PC-9 (cell line): ENCODE measurements at regions not wholly inside any gene's neighbourhood (a gene's known extent, or its start where the extent isn't known, plus 50 kb on each side); places are given as distances from the start of the nearest gene placed in this dataset.

Experiments used
- BruUV-seq: library from RNA; stranded (reverse); fragments of 400-500 nt; replicated peaks from 2 replicates; lab custom pipeline; 2021; lab: Mats Ljungman, UMichigan
- CTCF ChIA-PET: fragments of 300-600 bp; sonication (Branson Sonifier 250); formaldehyde crosslinking; loops from one replicate; lab custom pipeline; 2022; ENCODE audit warnings: antibody characterized with exemption; lab: Charles Lee
- POLR2A ChIA-PET: fragments of 300-600 bp; sonication (Branson Sonifier 250); formaldehyde crosslinking; loops from one replicate; lab custom pipeline; 2022; ENCODE audit warnings: antibody characterized with exemption; ENCODE audit not compliant: unreplicated experiment; lab: Charles Lee
- DNase-seq, 2 experiments: peaks; one replicate each; pipeline versions ENCODE4 v3.0.0 to v3.0.0-alpha.2; 2015 to 2022; ENCODE audit warnings: mixed read lengths in 1 of 2
- H2AFZ ChIP-seq: fragments of 200-600 bp; sonication (generic); 2 replicates; pipeline ENCODE4 v1.8.1; 2017; ENCODE audit warnings: antibody characterized with exemption
- H3F3A ChIP-seq: fragments of 200-600 bp; sonication (generic); 2 replicates; pipeline ENCODE4 v1.8.1; 2017; ENCODE audit warnings: antibody characterized with exemption, mild to moderate bottlenecking, low read depth; ENCODE audit not compliant: insufficient read depth
- H3K27ac ChIP-seq: fragments of 200-600 bp; sonication (generic); 2 replicates; pipeline ENCODE4 v1.6.1; 2016; ENCODE audit warnings: mixed run types
- H3K27me3 ChIP-seq: fragments of 200-600 bp; sonication (generic); 2 replicates; pipeline ENCODE4 v1.6.1; 2016; ENCODE audit warnings: low read depth, mixed run types; ENCODE audit not compliant: insufficient read depth
- H3K36me3 ChIP-seq: fragments of 200-600 bp; sonication (generic); 2 replicates; pipeline ENCODE4 v1.6.1; 2016; ENCODE audit warnings: low read depth, mixed run types
- H3K4me1 ChIP-seq: fragments of 200-600 bp; sonication (generic); replicated peaks from 2 replicates; pipeline ENCODE4 v1.6.1; 2016; ENCODE audit warnings: mixed run types; ENCODE audit not compliant: insufficient read depth
- H3K4me2 ChIP-seq: fragments of 200-600 bp; sonication (generic); 2 replicates; pipeline ENCODE4 v1.6.1; 2017; ENCODE audit warnings: mixed run types
- H3K4me3 ChIP-seq: fragments of 200-600 bp; sonication (generic); 2 replicates; pipeline ENCODE4 v1.6.1; 2016; ENCODE audit warnings: mixed run types
- H3K79me2 ChIP-seq: fragments of 200-600 bp; sonication (generic); 2 replicates; pipeline ENCODE4 v1.6.1; 2017; ENCODE audit warnings: low read depth, mixed run types
- H3K9me2 ChIP-seq: fragments of 200-600 bp; sonication (generic); 2 replicates; pipeline ENCODE4 v1.8.1; 2017; ENCODE audit warnings: mild to moderate bottlenecking; ENCODE audit not compliant: insufficient read depth
- H3K9me3 ChIP-seq: fragments of 200-600 bp; sonication (generic); 2 replicates; pipeline ENCODE4 v1.8.1; 2016; ENCODE audit warnings: low read depth; ENCODE audit not compliant: insufficient read depth
- H4K20me1 ChIP-seq: fragments of 200-600 bp; sonication (generic); 2 replicates; pipeline ENCODE4 v1.8.1; 2017; ENCODE audit not compliant: insufficient read depth
- CTCF ChIP-seq: fragments of 200-600 bp; sonication (generic); conservative IDR thresholded peaks from 2 replicates; pipeline ENCODE4 v1.6.1; 2017; ENCODE audit warnings: mixed run types, antibody characterized with exemption, mild to moderate bottlenecking, moderate library complexity
- EZH2 ChIP-seq: fragments of 200-600 bp; sonication (generic); IDR thresholded peaks from 2 replicates; pipeline ENCODE4 v1.8.0; 2017; ENCODE audit warnings: antibody characterized with exemption, low read depth
- intact Hi-C: fragments of 100-400 bp; cut with micrococcal nuclease; formaldehyde crosslinking; loops from one replicate; pipeline ENCODE4 v1.10.0; 2022; ENCODE audit not compliant: unreplicated experiment

GRCh38 chr4:31343061-31343460 lies 622.9 kb downstream of the PCDH7 start:
- no peak for TF ChIP-seq CTCF
- no peak for TF ChIP-seq EZH2
- no TSS peak for BruUV-seq
- Histone ChIP-seq H3K27ac (no peak overlapping the region), H3K79me2 (no peaks in the 10 kb centered on the region), H3K36me3 (no peaks in the 10 kb centered on the region), H2AFZ (no peak overlapping the region), H3K4me3 (no peak overlapping the region), H3K9me3 (peaks cover 6% of the 10 kb centered on the region; the same call in 1 of the 2 replicates), H3K4me2 (no peak overlapping the region), H3K4me1 (no peaks in the 10 kb centered on the region), H3F3A (no peaks in the 10 kb centered on the region), H3K9me2 (no peaks in the 10 kb centered on the region), H4K20me1 (no peaks in the 10 kb centered on the region), H3K27me3 (no peaks in the 10 kb centered on the region)
- POLR2A ChIA-PET = interaction anchor here (0.6 kb wide), 1 partner anchor 102 kb away, joined by 5 read pairs; no protein-coding TSS in a partner anchor
- intact Hi-C loops = no loop called here
- CTCF ChIA-PET = no interaction called here
- DNase-seq = no peak

GRCh38 chr4:31349907-31350306 lies 629.7 kb downstream of the PCDH7 start:
- intact Hi-C loops = no loop called here
- BruUV-seq = no TSS peak
- Histone ChIP-seq H3K4me1 (no peaks in the 10 kb centered on the region), H3K79me2 (no peaks in the 10 kb centered on the region), H3K9me3 (no peaks in the 10 kb centered on the region), H4K20me1 (no peaks in the 10 kb centered on the region), H3K4me3 (no peak overlapping the region), H3K27me3 (no peaks in the 10 kb centered on the region), H3K4me2 (no peak overlapping the region), H3K27ac (no peak overlapping the region), H3K9me2 (no peaks in the 10 kb centered on the region), H3K36me3 (no peaks in the 10 kb centered on the region), H3F3A (no peaks in the 10 kb centered on the region), H2AFZ (no peak overlapping the region)
- no peak for TF ChIP-seq CTCF
- TF ChIP-seq EZH2 = no peak
- CTCF ChIA-PET = no interaction called here
- DNase-seq = no peak
- POLR2A ChIA-PET = no interaction called here

- TF ChIP-seq CTCF (no peak), EZH2 (no peak)
- DNase-seq = no peak
- no TSS peak for BruUV-seq
- Histone ChIP-seq H3K4me3 (no peak overlapping the region), H3K36me3 (no peaks in the 10 kb centered on the region), H3K9me3 (no peaks in the 10 kb centered on the region), H3K79me2 (no peaks in the 10 kb centered on the region), H3K4me1 (no peaks in the 10 kb centered on the region), H3K9me2 (no peaks in the 10 kb centered on the region), H3K27ac (no peak overlapping the region), H3F3A (no peaks in the 10 kb centered on the region), H4K20me1 (no peaks in the 10 kb centered on the region), H2AFZ (no peak overlapping the region), H3K27me3 (no peaks in the 10 kb centered on the region), H3K4me2 (no peak overlapping the region)
- POLR2A ChIA-PET = no interaction called here
- CTCF ChIA-PET = no interaction called here
- intact Hi-C loops = no loop called here
Observed at GRCh38 chr4:31351695-31352094, 631.5 kb downstream of the PCDH7 start.
